ENCODE measurements at regions not wholly inside any gene's neighbourhood (a gene's known extent, or its start where the extent isn't known, plus 50 kb on each side); places are given as distances from the start of the nearest gene placed in this dataset.
A peak's percentile ranks its signal among the peaks of the same experiment; 100 is the strongest.

DNA sequence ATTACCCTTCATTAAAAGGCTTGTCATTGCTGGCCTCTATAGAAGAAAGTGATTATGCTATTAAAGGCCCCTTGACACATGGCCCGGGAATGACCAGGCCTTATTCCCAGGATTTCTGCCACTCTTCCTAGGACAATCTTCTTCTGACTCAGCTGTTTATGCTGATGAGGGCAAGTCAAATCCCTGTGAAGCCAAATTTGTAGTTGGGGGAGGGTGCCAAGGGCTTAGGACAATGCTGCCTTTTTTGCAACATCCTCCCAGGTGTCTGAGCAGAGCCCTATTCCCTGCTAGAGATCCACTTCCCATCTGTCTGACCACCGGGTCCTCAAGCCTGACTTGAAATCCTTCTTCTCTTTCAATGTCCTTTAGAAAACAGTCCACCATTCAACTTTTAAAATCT lies 230.7 kb upstream of the SRRM4 start:
- Histone ChIP-seq H3K27ac (no peak overlapping the region), H3K4me1 (no peaks in the 10 kb centered on the region), H3K4me3 (no peak overlapping the region), H3K9me3 (peaks cover 0 to 7% of the 10 kb centered on the region in 2 donors), H3K36me3 (no peaks in the 10 kb centered on the region), H3K27me3 (no peaks in the 10 kb centered on the region)
- DNase-seq = no peak
- TF ChIP-seq, protein P1, sequence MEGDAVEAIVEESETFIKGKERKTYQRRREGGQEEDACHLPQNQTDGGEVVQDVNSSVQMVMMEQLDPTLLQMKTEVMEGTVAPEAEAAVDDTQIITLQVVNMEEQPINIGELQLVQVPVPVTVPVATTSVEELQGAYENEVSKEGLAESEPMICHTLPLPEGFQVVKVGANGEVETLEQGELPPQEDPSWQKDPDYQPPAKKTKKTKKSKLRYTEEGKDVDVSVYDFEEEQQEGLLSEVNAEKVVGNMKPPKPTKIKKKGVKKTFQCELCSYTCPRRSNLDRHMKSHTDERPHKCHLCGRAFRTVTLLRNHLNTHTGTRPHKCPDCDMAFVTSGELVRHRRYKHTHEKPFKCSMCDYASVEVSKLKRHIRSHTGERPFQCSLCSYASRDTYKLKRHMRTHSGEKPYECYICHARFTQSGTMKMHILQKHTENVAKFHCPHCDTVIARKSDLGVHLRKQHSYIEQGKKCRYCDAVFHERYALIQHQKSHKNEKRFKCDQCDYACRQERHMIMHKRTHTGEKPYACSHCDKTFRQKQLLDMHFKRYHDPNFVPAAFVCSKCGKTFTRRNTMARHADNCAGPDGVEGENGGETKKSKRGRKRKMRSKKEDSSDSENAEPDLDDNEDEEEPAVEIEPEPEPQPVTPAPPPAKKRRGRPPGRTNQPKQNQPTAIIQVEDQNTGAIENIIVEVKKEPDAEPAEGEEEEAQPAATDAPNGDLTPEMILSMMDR (IDR thresholded peaks at IDR 0.05) = no peak
- ATAC-seq = no peak
- intact Hi-C loops (cut with DNase I) = no loop called here

DNA sequence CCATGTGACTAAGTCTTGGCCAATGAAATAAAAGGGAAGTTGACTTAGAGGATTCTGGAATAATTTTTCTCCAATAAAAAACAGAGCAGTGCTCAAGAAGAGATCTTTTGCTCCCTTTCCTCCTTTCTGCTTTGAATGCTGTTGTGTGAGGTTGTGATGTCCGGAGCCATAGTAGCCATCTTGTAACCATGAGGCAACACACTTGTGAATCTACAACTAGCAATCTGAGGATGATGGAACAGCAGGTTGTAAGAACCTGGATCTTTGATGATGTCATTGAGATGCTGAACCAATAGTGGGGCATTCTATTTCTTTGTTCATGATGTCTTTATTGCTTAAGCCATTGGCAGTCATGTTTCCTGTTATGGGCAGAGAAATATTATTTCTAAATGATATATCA lies 230.0 kb upstream of the SRRM4 start:
- H3K4me1 ChIP-seq = no peaks in the 10 kb centered on the region
- intact Hi-C loops (cut with DNase I) = no loop called here
- H3K4me3 ChIP-seq = no peak overlapping the region
- no peaks in the 10 kb centered on the region for H3K36me3 ChIP-seq
- no peaks in the 10 kb centered on the region for H3K27me3 ChIP-seq
- no peak overlapping the region for H3K27ac ChIP-seq
- H3K9me3 ChIP-seq = peaks cover 0 to 7% of the 10 kb centered on the region in 2 donors
- DNase-seq (no peak), ATAC-seq (no peak)
- TF ChIP-seq, protein P1 (IDR thresholded peaks at IDR 0.05) = no peak

DNA sequence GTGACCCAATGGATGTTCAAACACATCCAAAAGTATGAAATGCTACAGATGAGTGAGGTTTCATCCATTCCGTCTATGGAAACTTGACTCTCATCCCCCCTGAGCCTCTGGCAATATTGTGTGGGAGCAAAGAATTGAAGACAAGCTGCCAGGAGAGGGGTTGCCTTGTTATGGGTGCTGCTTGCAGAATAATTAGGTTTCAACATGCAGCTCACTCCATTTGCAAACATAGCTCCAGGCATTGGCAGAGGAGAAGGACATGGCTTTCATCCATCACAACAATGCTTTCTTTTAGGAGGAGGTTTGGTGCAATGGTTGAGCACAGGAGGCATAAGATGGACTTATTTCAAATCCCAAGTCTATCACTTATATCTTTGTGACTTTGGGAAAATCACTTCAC lies 220.7 kb upstream of the SRRM4 start:
- H3K4me1 ChIP-seq = no peaks in the 10 kb centered on the region
- H3K4me3 ChIP-seq = no peak overlapping the region
- TF ChIP-seq, protein P1 (IDR thresholded peaks at IDR 0.05) = no peak
- H3K9me3 ChIP-seq = no peaks in the 10 kb centered on the region
- H3K27me3 ChIP-seq = peaks cover 0 to 8% of the 10 kb centered on the region in 2 donors
- H3K27ac ChIP-seq = no peak overlapping the region
- ATAC-seq (no peak), DNase-seq (no peak)
- no peaks in the 10 kb centered on the region for H3K36me3 ChIP-seq
- intact Hi-C loops (cut with DNase I) = no loop called here

DNA sequence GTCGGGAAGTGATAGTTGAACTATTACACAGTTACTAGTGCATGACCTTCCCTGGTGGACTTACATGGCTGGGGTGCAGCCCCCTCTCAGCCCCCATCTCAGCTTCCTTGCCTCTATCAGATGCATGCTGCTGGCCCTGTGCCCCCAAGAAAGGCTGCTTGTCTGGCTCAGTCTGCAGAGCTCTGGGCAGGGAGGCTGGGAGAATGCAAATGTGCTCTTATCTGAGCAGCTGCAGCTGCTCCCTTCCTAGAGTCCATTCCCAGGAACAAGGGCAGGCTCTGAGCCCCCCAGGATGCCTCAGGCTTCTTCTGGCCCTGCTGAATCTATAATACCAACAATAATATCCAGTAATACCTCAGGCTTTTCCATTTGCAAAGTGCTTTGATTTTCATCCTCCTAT lies 218.1 kb upstream of the SRRM4 start:
- TF ChIP-seq, protein P1 (IDR thresholded peaks at IDR 0.05) = no peak
- no peak overlapping the region for H3K4me3 ChIP-seq
- peaks cover 0 to 4% of the 10 kb centered on the region in 2 donors for H3K27me3 ChIP-seq
- DNase-seq (no peak), ATAC-seq (no peak)
- no peaks in the 10 kb centered on the region for H3K9me3 ChIP-seq
- intact Hi-C loops (cut with DNase I) = no loop called here
- H3K27ac ChIP-seq = no peak overlapping the region
- H3K4me1 ChIP-seq = no peaks in the 10 kb centered on the region
- H3K36me3 ChIP-seq = no peaks in the 10 kb centered on the region

DNA sequence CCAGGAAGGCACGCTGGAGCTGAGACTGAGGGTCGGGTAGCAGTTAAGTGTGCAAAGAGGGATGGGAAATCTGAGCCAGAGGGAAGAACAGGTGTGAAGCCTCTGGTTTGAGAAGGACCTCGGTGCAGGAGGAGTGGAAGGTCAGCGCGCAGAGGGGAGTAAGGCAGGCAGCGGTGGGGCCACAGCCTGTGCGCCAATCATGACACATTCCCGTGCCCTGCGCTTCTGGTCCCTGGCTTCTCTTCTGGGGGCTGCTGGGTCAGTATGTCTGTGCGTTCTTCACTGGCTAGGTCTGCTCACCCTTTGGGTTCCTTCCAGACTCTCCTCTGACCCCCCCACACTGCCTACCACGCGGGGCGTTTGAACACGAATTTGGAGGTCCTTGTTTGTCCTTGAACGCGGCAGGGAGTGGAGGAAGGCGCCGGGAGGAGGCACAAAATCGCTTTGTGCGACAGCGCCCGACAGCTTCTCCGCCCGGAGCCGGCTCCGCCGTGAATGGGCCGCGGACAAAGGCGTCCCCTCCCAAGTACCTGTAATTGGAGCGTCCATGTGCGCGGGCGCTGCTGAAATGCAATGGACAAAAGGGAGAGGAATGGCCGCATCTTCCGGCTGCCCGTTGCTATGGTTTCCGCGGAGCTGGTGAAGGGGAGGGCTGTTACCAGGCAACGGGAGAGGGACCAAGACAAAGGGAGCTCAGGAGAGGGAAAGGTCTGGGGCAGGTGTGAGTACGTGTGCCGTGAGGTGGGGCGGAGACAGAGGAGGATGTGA lies 207.2 kb upstream of the SRRM4 start:
- peak in 2 of 4 donors; percentile 0 to 78 for DNase-seq
- Histone ChIP-seq H3K36me3 (no peaks in the 10 kb centered on the region), H3K27me3 (peaks cover 0 to 43% of the 10 kb centered on the region in 2 donors), H3K4me3 (no peak overlapping the region), H3K27ac (no peak overlapping the region), H3K9me3 (no peaks in the 10 kb centered on the region), H3K4me1 (no peaks in the 10 kb centered on the region)
- intact Hi-C loops (cut with DNase I) = no loop called here
- TF ChIP-seq, protein P1 (IDR thresholded peaks at IDR 0.05) = no peak
- ATAC-seq = no peak

Measured in left lung (tissue), 4 donors.